Inferior parietal cortex (tissue), 1 donor: ENCODE measurements at regions not wholly inside any gene's neighbourhood (a gene's known extent, or its start where the extent isn't known, plus 50 kb on each side); places are given as distances from the start of the nearest gene placed in this dataset.
A peak's percentile ranks its signal among the peaks of the same experiment; 100 is the strongest.

Source experiments
- DNase-seq: peaks from one replicate; pipeline ENCODE4 v3.0.0-alpha.2; 2016; ENCODE audit errors: extremely low spot score

DNA sequence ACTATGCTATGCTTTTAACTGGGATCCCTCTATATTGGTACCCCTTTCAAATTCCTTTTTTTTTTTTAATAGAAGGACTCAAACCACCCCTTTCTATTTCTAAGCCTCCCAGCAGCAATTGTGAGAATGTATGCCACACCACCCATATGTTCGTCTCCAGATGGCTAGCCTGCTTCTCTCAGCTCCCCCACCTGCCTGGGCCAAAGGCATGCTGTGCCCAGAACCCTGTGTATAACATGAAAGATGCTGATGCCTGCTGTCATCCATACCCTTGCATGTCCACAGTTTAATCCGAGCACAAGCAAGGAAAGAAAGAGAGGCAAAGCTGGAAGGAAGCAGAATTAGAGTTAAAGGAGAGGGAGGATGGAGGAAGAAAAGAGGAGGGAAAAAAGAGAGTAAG, 159.5 kb upstream of the CNTN6 start:
- no peak for DNase-seq

DNA sequence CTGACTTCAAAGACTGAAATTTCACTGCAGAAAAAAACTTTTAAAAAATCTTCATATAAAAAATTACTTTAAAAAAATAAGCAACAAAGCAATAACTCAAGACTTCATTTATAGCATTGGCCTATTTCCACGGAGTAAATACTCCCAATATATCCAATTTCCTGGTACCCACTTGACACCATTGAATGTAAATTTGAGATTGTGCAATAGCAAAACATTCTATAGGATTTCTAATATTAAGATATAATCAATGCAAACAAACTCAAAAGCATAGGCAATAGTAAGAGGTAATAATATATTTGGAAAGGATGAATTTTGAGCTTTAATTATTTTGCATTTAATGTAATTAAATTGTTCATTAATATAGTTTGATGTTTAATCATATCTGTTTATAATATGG, 148.0 kb upstream of the CNTN6 start:
- no peak for DNase-seq

DNA sequence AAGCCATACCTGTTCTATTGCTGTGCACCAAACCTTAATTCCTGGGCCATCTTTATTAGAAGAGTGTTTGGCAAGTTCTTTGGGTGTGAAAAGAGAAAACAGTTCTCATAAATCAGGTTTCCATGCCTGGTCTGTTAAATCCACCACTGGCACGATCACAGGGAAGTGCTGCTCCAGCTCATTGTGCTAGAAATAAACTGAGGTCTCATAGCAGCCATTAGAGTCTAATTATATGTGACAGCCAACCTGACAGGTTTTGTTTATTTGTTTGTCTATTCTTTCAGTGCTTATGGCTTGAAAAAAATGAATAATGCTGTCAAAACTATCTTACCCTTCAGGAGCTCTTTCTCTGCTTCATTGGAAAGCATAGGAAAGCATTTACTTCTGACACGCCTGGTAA, 147.1 kb upstream of the CNTN6 start:
- no peak for DNase-seq

DNA sequence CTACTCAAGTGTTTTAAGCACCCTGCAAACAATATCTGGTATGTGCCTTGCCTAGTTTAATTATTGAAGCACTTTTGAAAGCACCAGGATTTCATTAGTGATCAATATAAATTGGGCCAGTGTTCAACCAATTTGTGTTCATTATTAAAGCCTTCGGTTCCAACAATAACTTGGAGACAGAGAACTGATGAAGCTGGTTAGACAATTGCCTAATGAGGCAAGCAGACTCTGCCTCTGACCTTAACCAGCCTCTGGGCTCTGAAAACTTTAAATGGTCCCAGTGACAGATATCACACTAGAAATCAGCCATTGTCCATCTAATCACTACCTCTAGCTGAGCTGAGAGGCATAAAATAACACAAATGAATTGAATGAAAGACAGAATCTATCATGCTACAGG, 139.9 kb upstream of the CNTN6 start:
- DNase-seq, result no peak

DNA sequence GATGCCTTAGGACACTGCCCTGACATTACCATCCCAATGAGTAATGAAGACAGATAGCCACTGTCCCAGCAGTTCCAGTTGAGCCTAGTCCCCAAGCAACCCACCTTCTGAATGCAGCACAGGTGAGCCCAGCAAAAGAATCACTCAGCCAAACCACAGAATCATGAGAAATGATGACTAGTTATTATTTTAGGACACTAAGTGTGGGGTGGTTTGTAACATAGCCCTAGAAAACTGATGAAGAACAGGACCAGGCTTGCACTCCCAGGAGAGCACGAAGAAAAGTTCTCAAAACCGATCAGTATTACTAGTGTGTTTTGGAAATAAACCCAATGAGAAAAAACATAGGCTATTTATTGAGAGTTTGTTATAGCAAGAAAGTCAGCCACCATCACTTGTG, 129.6 kb upstream of the CNTN6 start:
- no peak for DNase-seq

DNA sequence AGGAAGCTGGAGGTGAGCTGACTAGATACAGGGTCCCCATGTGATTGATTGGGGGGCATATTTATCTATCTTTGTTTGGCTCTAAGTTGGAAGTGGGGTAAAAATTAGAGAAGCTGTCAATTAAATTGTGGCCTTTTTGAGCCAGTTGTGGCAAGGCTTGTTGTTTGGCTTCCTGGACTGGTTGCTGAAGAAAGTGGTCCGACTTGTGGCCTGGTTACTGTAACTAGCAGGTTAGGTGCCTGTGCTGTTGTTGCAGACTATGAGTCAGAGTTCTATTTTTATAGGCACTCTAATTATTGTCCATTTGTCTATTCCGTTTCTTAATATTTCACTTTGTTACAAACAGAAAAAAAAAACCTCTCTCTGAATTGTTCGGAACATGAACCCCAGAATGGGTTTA, 129.1 kb upstream of the CNTN6 start:
- no peak for DNase-seq

DNA sequence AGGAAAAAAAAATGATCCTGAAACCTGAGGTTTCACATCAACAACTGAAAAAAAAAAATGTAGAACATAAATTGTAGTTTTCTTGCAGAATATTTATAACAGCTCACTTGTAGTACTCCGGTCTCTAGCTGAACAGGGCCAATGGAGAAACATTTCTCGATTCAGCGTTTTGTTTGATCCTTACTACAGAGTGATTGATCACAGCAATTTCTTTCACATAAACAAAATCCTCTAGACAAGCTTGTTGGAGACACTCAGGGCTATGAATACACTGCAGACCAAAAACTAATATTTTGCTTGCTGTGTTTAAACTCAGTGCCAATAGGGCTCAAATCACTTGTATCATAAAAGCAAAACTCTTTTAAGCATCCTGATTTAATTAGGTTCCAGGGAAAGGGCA, 127.0 kb upstream of the CNTN6 start:
- DNase-seq, result no peak

DNA sequence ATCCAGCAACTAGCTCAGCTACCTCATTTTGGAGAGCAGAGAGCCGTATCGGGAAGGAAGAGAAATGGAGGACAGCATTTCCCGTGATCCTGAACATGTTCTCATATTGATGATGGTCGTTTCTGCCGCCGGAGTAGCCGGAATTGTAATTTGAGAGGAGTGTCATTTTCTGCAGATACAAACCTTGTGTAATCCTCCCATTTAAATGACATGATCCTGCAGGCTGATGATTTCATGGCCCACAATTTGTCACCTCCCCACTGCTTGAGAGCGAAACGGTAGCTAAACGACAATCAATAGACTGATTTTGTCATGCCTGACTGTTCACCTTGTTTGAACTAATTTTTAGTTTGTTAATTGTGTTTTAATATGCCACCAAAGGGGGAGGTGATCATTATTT, 126.5 kb upstream of the CNTN6 start:
- no peak for DNase-seq

DNA sequence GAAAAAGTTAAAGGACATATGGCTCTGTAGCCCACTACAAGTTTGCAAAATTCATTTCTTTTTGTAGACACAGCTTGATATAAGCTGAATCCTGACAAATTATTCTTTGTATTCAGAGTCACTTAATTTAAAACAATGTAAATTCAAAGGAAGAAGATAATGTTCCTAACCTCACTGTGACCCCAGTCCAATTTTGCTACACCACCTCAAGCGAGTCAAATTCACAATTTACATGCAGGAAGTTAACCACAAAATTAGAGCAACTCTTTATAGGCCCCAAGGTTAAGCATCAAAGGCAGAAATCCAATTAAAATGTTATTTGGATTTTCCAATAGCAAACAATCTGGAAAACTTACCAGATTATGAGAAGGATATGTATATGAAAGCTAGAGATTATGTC, 119.5 kb upstream of the CNTN6 start:
- no peak for DNase-seq

DNA sequence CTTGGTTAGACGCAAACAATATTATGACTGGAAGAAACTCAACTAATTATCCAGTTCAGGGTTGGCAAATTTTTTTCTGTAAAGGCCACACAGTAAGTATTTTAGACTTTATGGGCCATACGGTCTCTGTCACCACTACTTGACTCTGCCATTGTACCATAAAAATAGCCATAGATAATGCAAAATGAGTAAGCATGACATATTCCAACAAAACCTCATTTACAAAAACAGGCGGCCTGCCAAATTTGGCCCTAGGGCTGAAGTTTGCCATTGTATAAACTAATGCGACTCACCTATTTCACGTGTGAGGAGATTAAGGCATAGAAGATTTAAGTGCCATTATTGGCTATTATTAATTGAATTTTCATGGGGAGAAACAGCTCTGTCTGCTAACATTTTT, 116.8 kb upstream of the CNTN6 start:
- no peak for DNase-seq

DNA sequence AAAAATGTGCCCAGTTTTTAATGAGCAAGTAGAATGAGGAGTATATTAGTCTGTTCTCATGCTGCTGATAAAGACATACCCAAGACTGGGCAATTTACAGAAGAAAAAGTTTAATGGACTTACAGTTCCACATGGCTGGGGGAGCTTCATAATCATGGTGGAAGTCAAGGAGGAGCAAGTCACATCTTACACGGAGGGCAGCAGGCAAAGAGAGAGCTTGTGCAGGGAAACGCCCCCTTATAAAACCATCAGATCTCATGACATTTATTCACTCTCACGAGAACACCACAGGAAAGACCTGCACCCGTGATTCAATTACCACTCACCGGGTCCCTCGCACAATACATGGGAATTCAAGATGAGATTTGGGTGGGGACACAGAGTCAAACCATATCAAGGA, 111.7 kb upstream of the CNTN6 start:
- no peak for DNase-seq

DNA sequence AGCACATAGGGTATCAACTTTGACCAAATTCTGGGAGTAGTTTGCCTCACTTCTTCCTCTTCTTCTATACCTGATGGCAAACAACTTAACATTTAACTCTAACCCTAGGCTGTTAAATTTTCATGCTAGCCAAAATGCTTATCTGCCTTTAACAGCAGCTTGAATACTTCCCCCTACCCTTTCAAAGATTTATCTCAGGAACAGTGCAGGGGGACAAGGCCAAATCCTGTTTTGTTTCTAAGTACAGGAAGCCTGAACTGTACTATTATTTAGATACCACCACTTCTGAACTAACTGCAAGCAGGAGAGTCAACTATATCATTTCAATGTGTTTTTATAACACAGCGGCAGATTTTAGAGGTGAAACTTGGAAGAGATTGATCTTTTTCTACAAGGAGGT, 104.0 kb upstream of the CNTN6 start:
- DNase-seq, result no peak

DNA sequence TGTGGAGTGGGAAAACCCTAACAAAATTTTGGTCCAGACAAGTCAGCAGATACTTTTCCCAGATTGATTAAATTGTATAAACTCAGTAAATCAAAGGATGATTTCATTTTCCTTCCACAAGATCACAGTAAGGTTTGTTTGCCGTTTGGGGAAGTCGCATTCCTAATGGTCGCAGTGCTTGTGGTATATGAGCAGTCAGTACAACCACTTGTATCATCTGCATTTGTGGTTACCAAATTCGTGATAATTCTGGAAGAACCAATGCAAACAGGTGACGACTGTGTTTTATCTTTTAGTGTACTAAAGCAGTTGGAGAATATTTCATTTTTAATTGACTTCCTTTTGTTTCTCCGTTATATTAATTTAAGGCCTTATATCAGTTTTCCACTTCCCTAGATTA, 100.0 kb upstream of the CNTN6 start:
- no peak for DNase-seq

DNA sequence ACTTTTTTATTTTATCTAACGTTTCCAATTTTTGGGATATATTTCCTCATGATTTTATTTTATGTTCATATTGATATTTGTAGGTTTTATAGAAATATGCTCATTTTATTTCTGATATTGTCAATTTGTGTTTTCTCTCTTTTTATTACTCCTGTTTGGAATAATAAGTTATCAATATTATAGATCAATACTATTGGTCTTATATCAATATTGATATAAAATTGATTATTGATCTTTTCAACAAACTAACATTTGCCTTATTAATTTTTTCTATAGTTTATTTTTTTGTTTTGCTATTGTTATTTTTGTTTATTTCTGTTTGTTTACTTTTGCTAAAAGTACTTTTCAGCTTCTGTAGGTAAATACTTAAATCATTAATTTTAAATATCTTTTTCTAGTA, 90.8 kb upstream of the CNTN6 start:
- no peak for DNase-seq

DNA sequence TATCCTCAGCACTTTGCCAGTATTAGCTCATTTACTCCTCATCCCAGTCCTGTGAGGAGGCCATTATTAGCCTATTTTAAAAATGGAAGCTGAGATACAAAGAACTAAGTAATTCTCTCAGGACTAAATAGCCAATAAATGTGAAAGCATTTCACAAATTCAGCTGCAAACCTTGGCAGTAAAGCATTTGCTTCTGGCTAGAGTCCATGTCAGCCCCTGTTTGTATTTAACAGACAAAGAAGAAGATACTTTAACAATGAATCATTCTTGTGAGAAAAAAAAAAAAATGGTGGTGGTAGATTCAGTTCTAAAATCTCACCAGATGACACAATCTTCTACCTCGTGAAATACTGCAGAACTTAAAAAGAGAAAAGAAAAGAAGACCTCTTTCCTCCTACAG, 85.0 kb upstream of the CNTN6 start:
- peak; percentile 34 for DNase-seq

DNA sequence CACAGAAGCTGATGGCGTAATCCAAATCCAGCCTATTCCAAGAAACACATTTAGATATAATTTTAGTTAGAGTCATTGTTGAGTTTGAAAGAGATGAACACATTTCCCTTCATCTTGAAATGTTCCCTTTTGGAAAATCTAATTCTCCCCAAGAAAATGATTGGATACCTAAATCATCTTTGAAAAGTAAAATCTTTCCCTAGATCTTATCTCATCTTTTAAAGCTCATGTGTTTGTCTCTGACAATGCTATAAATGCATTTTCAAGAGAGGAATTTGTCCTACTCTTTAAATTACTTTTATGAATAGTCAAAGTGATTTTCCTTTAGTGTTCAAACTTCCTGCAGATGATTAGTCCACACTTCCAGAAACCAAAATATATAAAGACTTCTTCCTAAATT, 82.6 kb upstream of the CNTN6 start:
- DNase-seq, result no peak

DNA sequence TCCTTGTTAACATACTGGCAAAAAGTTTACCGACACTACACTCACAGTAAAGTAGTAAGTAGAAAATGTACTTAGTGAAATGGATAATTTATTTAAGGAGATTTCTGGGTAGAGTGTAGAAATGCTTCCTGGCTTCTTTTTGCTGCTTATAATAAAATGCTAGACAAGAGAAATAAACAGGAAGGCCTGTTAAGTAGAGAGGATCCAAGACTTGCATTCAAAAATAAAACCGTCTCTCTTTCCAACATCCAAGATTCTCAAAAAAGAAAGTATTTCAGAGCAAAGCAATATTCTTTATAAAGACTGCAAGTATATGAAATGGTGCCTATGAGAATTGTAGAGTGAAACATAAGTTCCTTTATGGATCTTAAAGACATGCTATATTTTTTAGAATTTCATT, 77.0 kb upstream of the CNTN6 start:
- no peak for DNase-seq

DNA sequence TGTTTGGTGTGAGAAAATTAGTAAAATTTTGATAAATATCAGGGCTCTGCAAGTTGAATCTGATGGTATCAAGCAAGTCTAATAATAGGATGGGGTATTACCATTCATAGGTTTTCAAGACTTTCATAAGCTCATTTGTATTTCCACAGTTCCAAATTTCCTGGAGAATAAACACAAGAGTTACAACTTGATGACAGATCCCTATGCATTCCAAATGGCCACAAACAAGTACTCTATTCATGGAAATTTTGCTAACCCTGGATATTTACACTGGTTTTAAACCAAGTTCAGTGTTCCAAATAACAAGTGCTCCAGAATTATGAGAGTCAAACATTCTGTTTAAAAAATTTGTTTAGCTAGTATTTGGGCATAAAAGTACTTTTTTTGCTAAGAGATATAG, 75.0 kb upstream of the CNTN6 start:
- no peak for DNase-seq

DNA sequence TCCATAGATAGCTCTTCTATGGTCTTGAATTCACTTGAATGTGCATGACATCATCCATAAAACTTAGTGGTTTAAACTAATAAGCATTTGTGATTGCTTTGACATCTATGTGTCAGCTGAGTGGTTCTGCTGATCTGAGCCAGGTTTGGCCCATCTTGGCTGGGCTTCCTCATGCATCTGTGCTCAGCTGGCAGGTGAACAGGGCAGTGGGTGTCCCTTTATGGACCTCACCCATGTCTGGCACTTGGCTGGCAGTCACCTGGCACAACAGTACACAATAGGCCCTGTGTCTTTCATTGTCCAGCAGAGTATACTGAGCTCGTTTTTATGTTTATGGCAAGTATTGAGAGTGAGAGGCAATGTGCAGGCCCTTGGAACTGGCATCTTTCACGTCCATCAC, 73.7 kb upstream of the CNTN6 start:
- DNase-seq, result no peak

DNA sequence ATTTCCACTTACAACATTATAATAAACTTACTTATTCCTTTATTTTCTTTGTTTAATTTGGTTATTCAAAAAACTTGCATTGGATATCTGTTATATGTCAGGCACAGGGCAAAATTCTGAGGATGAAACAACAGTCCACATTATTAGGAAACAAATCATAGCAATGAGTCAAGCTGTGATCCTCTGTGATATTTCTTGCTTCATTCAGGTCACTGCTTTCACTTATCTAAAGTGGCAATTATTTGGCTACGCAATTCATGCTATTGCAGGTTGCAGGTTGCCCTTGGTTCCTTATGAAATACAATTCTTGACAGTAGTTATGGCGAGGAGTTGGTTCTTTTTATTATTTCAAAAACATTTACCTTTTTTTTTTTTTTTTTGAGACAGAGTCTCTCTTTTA, 66.4 kb upstream of the CNTN6 start:
- no peak for DNase-seq

DNA sequence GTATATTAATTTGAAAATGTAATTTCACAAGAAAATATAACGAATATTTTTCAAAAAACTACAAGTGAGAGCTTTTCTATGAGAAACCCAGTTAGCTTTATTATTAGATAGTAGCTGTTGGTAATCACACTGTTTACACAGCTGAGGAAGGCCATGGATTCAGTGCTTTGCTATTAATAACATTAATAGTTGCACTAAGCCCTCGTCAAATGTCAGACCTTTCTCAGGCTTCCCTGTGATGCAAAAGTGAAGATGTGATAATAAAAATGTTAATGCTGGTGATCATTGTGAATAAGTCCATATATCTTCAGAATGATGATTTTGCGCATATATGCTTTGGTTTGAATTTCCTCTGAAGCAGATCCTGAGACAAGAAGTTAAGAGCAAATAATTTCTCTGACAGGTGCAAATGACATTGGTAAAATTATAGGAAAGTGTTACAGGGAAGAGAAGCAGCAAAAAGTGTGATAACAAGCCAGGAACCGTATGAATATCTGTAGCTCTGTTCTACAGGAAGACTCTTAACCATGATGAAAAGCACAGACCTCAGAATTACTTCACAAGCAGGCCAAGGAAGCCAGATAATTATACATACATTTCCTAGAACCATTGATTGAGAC, 56.5 kb upstream of the CNTN6 start:
- no peak for DNase-seq

DNA sequence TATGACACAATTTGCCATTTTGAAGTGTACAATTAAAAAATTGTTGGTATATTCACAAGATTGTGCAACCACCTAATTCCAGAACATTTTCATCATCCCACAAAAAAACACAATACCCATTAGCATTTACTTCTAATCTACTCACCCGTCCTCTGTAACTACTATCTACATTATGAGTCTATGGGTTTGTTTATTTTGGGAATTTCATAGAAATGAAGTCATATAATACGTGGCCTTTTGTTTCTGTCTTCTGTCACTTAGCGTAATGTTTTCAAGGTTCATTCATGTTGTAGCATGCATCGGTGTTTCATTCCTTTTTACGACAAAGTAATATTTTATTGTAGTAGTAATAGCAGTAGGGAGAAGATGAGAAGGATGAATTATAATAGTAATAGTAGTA, 55.2 kb upstream of the CNTN6 start:
- no peak for DNase-seq
